ENCODE measurements at regions not wholly inside any gene's neighbourhood (a gene's known extent, or its start where the extent isn't known, plus 50 kb on each side); places are given as distances from the start of the nearest gene placed in this dataset.

- peaks cover 5% of the 10 kb centered on the region for H3K36me3 Mint-ChIP-seq (ENCODE audit: low read depth, unreplicated experiment)
- Histone ChIP-seq H3K36me3 (ENCODE audit: insufficient read depth, low read length) (no peaks in the 10 kb centered on the region), H3K9ac (ENCODE audit: low read length) (no peak overlapping the region), H3K9me3 (ENCODE audit: insufficient read depth, low read depth, low read length) (no peaks in the 10 kb centered on the region), H3K4me1 (ENCODE audit: insufficient read depth, low read length) (no peaks in the 10 kb centered on the region), H2AFZ (ENCODE audit: low read depth, low read length) (no peak overlapping the region), H4K20me1 (ENCODE audit: insufficient read depth, low read length) (no peaks in the 10 kb centered on the region), H3K4me2 (ENCODE audit: low read length) (no peak overlapping the region), H3K27ac (ENCODE audit: low read depth, low read length) (no peak overlapping the region), H3K27me3 (ENCODE audit: insufficient read depth, low read length) (no peaks in the 10 kb centered on the region), H3K79me2 (ENCODE audit: insufficient read depth, low read length) (no peaks in the 10 kb centered on the region), H3K4me3 (ENCODE audit: insufficient read depth, low read depth, low read length) (no peak overlapping the region)
- no peak overlapping the region for H3K27ac Mint-ChIP-seq (ENCODE audit: unreplicated experiment)
- TF ChIP-seq, protein P1, sequence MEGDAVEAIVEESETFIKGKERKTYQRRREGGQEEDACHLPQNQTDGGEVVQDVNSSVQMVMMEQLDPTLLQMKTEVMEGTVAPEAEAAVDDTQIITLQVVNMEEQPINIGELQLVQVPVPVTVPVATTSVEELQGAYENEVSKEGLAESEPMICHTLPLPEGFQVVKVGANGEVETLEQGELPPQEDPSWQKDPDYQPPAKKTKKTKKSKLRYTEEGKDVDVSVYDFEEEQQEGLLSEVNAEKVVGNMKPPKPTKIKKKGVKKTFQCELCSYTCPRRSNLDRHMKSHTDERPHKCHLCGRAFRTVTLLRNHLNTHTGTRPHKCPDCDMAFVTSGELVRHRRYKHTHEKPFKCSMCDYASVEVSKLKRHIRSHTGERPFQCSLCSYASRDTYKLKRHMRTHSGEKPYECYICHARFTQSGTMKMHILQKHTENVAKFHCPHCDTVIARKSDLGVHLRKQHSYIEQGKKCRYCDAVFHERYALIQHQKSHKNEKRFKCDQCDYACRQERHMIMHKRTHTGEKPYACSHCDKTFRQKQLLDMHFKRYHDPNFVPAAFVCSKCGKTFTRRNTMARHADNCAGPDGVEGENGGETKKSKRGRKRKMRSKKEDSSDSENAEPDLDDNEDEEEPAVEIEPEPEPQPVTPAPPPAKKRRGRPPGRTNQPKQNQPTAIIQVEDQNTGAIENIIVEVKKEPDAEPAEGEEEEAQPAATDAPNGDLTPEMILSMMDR (IDR thresholded peaks at IDR 0.05; ENCODE audit: insufficient read depth, low read depth, low read length), result no peak
- no peak for TF ChIP-seq EZH2 (IDR thresholded peaks at IDR 0.05; ENCODE audit: insufficient read depth, low read length)
- no peak overlapping the region for H3K4me3 Mint-ChIP-seq (ENCODE audit: unreplicated experiment)
- no peak for DNase-seq (ENCODE audit: low read depth)
- H3K9me3 Mint-ChIP-seq (ENCODE audit: unreplicated experiment), result peaks cover 9% of the 10 kb centered on the region
- no peak for FAIRE-seq
- peaks cover 6% of the 10 kb centered on the region for H3K4me1 Mint-ChIP-seq (ENCODE audit: low read depth, unreplicated experiment)
- H3K27me3 Mint-ChIP-seq (ENCODE audit: low read depth, unreplicated experiment), result peaks cover 9% of the 10 kb centered on the region
These were observed 95.3 kb upstream of the SNX9 start for GRCh38 chr6:157727629-157728182.

DNA sequence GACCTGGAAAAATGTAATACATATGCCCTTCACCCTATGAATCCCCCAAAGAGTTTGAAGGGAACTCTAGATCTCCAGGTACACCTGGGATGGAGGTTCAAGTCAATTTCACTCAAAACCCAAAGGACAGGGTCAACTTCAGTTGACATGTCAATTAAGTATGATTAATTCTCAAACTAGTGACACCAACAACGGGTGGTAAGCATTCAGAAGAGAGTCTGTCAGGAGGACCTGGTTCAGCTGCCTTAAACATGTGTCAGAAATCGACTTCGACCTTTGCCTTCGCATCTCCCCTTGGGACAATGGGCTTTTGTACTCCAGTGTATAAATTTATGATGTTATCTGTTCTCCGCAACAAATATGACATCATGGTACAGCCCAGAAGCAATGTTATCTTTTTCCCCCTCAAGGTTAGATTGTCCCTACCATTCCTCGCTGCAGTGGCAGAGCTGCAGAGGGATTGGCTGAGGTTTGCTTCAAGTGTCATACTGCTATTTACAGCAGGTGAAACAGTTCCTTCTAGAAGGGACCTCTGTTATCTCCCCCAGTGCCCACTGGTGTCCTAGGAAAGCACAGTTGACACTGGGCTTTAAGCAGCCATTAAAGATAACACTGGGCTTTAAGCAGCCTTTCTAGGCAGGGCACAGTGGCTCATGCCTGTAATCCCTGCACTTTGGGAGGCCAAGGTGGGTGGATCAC lies 94.7 kb upstream of the SNX9 start:
- peaks cover 9% of the 10 kb centered on the region for H3K9me3 Mint-ChIP-seq (ENCODE audit: unreplicated experiment)
- H3K36me3 ChIP-seq (ENCODE audit: insufficient read depth, low read length), result no peaks in the 10 kb centered on the region
- no peak overlapping the region for H3K27ac ChIP-seq (ENCODE audit: low read depth, low read length)
- FAIRE-seq (no peak), DNase-seq (ENCODE audit: low read depth) (no peak)
- H3K27me3 Mint-ChIP-seq (ENCODE audit: low read depth, unreplicated experiment), result peaks cover 9% of the 10 kb centered on the region
- H3K36me3 Mint-ChIP-seq (ENCODE audit: low read depth, unreplicated experiment), result peaks cover 5% of the 10 kb centered on the region
- H3K4me3 Mint-ChIP-seq (ENCODE audit: unreplicated experiment), result no peak overlapping the region
- H3K4me1 ChIP-seq (ENCODE audit: insufficient read depth, low read length), result no peaks in the 10 kb centered on the region
- no peaks in the 10 kb centered on the region for H3K27me3 ChIP-seq (ENCODE audit: insufficient read depth, low read length)
- H3K4me1 Mint-ChIP-seq (ENCODE audit: low read depth, unreplicated experiment), result peaks cover 6% of the 10 kb centered on the region
- no peaks in the 10 kb centered on the region for H3K79me2 ChIP-seq (ENCODE audit: insufficient read depth, low read length)
- H3K9ac ChIP-seq (ENCODE audit: low read length), result no peak overlapping the region
- H3K4me2 ChIP-seq (ENCODE audit: low read length), result no peak overlapping the region
- no peaks in the 10 kb centered on the region for H4K20me1 ChIP-seq (ENCODE audit: insufficient read depth, low read length)
- H2AFZ ChIP-seq (ENCODE audit: low read depth, low read length), result no peak overlapping the region
- H3K9me3 ChIP-seq (ENCODE audit: insufficient read depth, low read depth, low read length), result no peaks in the 10 kb centered on the region
- TF ChIP-seq EZH2 (IDR thresholded peaks at IDR 0.05; ENCODE audit: insufficient read depth, low read length), result no peak
- TF ChIP-seq, protein P1 (IDR thresholded peaks at IDR 0.05; ENCODE audit: insufficient read depth, low read depth, low read length), result no peak
- no peak overlapping the region for H3K27ac Mint-ChIP-seq (ENCODE audit: unreplicated experiment)
- no peak overlapping the region for H3K4me3 ChIP-seq (ENCODE audit: insufficient read depth, low read depth, low read length)

DNA sequence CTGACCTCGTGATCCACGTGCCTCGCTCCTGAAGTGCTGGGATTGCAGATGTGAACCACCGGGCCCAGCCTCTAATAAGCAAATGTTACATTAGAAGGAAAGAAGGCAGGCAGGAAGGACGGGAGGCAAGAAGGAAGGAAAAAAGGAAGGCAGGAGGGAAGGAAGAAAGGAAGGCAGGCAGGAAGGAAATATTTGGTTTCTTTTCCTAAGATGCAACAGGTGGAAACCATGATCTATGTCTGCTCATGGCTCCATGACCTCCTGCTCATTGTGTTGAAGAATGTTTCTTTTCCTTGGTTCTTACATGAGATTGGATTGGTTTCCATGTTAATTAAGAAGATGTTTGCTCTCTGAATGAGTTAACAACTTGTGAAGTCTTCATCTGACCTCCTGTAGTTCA lies 91.8 kb upstream of the SNX9 start:
- Histone ChIP-seq H3K9ac (ENCODE audit: low read length) (no peak overlapping the region), H3K27ac (ENCODE audit: low read depth, low read length) (no peak overlapping the region), H3K4me1 (ENCODE audit: insufficient read depth, low read length) (no peaks in the 10 kb centered on the region), H3K79me2 (ENCODE audit: insufficient read depth, low read length) (no peaks in the 10 kb centered on the region), H3K4me3 (ENCODE audit: insufficient read depth, low read depth, low read length) (no peak overlapping the region), H2AFZ (ENCODE audit: low read depth, low read length) (no peak overlapping the region), H3K36me3 (ENCODE audit: insufficient read depth, low read length) (no peaks in the 10 kb centered on the region), H3K4me2 (ENCODE audit: low read length) (no peak overlapping the region), H4K20me1 (ENCODE audit: insufficient read depth, low read length) (no peaks in the 10 kb centered on the region), H3K9me3 (ENCODE audit: insufficient read depth, low read depth, low read length) (no peaks in the 10 kb centered on the region), H3K27me3 (ENCODE audit: insufficient read depth, low read length) (no peaks in the 10 kb centered on the region)
- Mint-ChIP-seq H3K4me1 (ENCODE audit: low read depth, unreplicated experiment) (no peaks in the 10 kb centered on the region), H3K27ac (ENCODE audit: unreplicated experiment) (no peak overlapping the region), H3K4me3 (ENCODE audit: unreplicated experiment) (no peak overlapping the region), H3K36me3 (ENCODE audit: low read depth, unreplicated experiment) (peaks cover 1% of the 10 kb centered on the region), H3K9me3 (ENCODE audit: unreplicated experiment) (peaks cover 1% of the 10 kb centered on the region), H3K27me3 (ENCODE audit: low read depth, unreplicated experiment) (peaks cover 9% of the 10 kb centered on the region)
- FAIRE-seq, result no peak
- TF ChIP-seq, protein P1 (IDR thresholded peaks at IDR 0.05; ENCODE audit: insufficient read depth, low read depth, low read length), result no peak
- no peak for TF ChIP-seq EZH2 (IDR thresholded peaks at IDR 0.05; ENCODE audit: insufficient read depth, low read length)
- no peak for DNase-seq (ENCODE audit: low read depth)

Measured in astrocyte (in vitro differentiated cells and primary cell).